ENCODE measurements at regions not wholly inside any gene's neighbourhood (a gene's known extent, or its start where the extent isn't known, plus 50 kb on each side); places are given as distances from the start of the nearest gene placed in this dataset.

DNA sequence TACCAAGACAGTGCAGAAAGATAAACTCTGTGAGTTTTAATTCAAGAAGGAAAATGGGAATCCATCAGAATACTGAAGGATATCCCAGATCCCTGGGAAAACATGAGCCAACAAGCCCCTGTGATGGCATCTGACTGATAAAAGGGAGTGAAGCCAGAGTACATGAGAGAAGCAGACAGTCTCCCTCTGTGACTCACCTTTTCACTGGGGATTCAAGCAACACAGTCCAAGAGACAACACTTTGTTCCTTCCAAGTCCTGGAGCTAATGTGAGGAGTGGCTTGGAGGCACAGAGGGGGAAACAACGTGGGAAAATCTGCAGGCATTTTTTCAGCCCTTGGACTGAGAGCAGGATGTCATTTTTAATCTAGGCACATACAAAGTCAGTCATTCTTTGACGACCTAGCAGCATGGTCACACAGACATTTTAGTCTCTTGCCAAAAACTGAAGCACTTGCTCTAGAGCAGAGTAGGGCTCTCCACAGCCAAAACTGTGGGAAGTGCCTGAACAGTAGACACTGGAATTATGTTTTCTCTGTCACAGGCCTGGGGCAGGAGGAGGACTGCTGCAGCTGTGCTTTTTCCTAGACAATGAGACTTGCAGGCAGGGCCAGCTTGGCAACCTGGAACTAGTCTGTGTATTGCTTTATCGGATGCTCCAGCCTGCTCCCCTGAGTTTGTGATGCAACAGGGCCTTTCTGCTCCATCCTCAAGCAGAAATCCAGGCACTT, 465.0 kb upstream of the GJE1 start:
- no peaks in the 10 kb centered on the region for H3K4me1 Mint-ChIP-seq (ENCODE audit: low read depth, unreplicated experiment)
- H3K27ac Mint-ChIP-seq (ENCODE audit: unreplicated experiment) = no peak overlapping the region
- TF ChIP-seq, protein P1, sequence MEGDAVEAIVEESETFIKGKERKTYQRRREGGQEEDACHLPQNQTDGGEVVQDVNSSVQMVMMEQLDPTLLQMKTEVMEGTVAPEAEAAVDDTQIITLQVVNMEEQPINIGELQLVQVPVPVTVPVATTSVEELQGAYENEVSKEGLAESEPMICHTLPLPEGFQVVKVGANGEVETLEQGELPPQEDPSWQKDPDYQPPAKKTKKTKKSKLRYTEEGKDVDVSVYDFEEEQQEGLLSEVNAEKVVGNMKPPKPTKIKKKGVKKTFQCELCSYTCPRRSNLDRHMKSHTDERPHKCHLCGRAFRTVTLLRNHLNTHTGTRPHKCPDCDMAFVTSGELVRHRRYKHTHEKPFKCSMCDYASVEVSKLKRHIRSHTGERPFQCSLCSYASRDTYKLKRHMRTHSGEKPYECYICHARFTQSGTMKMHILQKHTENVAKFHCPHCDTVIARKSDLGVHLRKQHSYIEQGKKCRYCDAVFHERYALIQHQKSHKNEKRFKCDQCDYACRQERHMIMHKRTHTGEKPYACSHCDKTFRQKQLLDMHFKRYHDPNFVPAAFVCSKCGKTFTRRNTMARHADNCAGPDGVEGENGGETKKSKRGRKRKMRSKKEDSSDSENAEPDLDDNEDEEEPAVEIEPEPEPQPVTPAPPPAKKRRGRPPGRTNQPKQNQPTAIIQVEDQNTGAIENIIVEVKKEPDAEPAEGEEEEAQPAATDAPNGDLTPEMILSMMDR (IDR thresholded peaks at IDR 0.05; ENCODE audit: partially characterized antibody, unreplicated experiment) = no peak
- no peaks in the 10 kb centered on the region for H3K27me3 Mint-ChIP-seq (ENCODE audit: unreplicated experiment)
- no peak overlapping the region for H3K4me3 Mint-ChIP-seq (ENCODE audit: unreplicated experiment)
- no peak for DNase-seq
- H3K9me3 Mint-ChIP-seq (ENCODE audit: unreplicated experiment) = no peaks in the 10 kb centered on the region
- no peaks in the 10 kb centered on the region for H3K36me3 Mint-ChIP-seq (ENCODE audit: unreplicated experiment)

DNA sequence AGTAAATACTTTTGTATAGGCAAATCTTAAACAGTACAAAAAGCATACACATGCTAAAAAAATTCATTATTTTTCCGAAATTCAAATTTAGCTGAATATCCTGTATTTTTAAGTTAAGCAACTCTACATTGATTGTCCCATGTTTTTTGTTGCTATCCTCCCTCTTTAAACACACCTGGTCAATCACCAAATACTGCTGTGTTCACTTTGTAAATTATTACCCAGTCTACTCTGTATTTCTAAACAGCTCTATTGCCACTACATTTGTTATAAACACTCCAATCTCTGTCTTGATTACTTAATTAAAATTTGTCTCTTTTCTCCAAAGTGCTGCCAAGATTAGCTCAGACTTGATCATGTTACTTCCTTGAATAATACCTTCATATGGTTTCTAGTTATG, 466.5 kb upstream of the GJE1 start:
- H3K9me3 Mint-ChIP-seq (ENCODE audit: unreplicated experiment) = no peaks in the 10 kb centered on the region
- no peaks in the 10 kb centered on the region for H3K27me3 Mint-ChIP-seq (ENCODE audit: unreplicated experiment)
- H3K4me3 Mint-ChIP-seq (ENCODE audit: unreplicated experiment) = no peak overlapping the region
- H3K4me1 Mint-ChIP-seq (ENCODE audit: low read depth, unreplicated experiment) = no peaks in the 10 kb centered on the region
- H3K27ac Mint-ChIP-seq (ENCODE audit: unreplicated experiment) = no peak overlapping the region
- no peak for DNase-seq
- H3K36me3 Mint-ChIP-seq (ENCODE audit: unreplicated experiment) = no peaks in the 10 kb centered on the region
- TF ChIP-seq, protein P1 (IDR thresholded peaks at IDR 0.05; ENCODE audit: partially characterized antibody, unreplicated experiment) = no peak

DNA sequence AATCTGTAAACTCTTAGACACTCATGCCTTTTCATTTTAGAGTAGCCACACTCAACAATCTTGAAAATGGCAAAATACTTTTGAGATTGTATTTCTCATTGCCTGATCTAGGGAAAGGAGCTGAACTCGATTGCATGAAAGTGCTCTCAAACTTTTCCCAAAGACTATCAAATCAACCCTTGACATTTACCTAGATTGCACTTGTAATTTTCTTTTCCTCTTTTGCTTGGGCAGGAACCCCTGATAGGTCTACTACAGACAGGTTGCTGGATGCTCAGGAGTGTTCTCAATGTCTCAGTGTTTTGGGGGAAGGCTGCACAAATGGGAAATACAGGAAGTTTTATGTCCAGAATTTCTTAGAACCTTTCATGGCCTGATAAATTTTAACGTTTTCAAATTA, 468.0 kb upstream of the GJE1 start:
- no peaks in the 10 kb centered on the region for H3K9me3 Mint-ChIP-seq (ENCODE audit: unreplicated experiment)
- no peak overlapping the region for H3K4me3 Mint-ChIP-seq (ENCODE audit: unreplicated experiment)
- no peaks in the 10 kb centered on the region for H3K36me3 Mint-ChIP-seq (ENCODE audit: unreplicated experiment)
- TF ChIP-seq, protein P1 (IDR thresholded peaks at IDR 0.05; ENCODE audit: partially characterized antibody, unreplicated experiment) = no peak
- no peaks in the 10 kb centered on the region for H3K27me3 Mint-ChIP-seq (ENCODE audit: unreplicated experiment)
- no peak for DNase-seq
- H3K4me1 Mint-ChIP-seq (ENCODE audit: low read depth, unreplicated experiment) = no peaks in the 10 kb centered on the region
- H3K27ac Mint-ChIP-seq (ENCODE audit: unreplicated experiment) = no peak overlapping the region

DNA sequence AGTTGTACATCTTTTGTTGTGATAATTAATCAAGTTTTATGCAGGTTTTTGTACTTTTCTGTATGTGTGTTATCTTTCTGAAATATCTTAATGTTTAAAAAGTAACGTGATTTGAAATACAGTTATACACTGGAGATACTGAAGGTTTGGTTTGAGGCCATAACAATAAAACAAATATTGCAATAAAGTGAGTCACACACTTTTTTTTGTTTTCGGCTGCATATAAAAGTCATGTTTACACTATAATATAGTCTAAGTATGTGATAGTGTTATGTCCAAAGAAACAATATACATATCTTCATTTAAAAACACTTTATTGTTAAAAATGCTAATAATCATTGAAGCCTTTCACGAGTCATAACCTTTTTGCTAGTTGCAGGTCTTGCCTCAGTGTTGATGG, 473.1 kb upstream of the GJE1 start:
- Mint-ChIP-seq H3K27me3 (ENCODE audit: unreplicated experiment) (no peaks in the 10 kb centered on the region), H3K36me3 (ENCODE audit: unreplicated experiment) (no peaks in the 10 kb centered on the region), H3K9me3 (ENCODE audit: unreplicated experiment) (no peaks in the 10 kb centered on the region), H3K4me3 (ENCODE audit: unreplicated experiment) (no peak overlapping the region), H3K27ac (ENCODE audit: unreplicated experiment) (no peak overlapping the region), H3K4me1 (ENCODE audit: low read depth, unreplicated experiment) (no peaks in the 10 kb centered on the region)
- DNase-seq = no peak
- TF ChIP-seq, protein P1 (IDR thresholded peaks at IDR 0.05; ENCODE audit: partially characterized antibody, unreplicated experiment) = no peak

DNA sequence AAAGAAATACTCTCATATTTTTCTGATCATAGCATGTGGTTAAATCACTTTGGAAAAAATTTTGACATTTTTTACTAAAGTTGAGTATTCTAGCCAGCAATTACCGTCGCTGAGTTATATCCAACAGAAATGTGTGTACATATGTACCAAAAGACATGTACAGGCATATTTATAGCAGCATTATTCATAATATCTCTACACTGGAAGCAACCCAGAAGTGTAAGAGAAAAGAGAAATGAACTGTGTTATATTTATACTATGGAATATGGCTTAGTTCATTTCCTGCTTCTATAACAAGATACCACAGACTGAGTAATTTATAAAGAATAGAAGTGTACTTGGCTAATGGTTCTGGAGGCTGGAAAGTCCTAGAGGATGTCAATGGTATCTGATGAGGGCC, 474.0 kb upstream of the GJE1 start:
- H3K4me3 Mint-ChIP-seq (ENCODE audit: unreplicated experiment) = no peak overlapping the region
- TF ChIP-seq, protein P1 (IDR thresholded peaks at IDR 0.05; ENCODE audit: partially characterized antibody, unreplicated experiment) = no peak
- no peak for DNase-seq
- no peaks in the 10 kb centered on the region for H3K36me3 Mint-ChIP-seq (ENCODE audit: unreplicated experiment)
- no peaks in the 10 kb centered on the region for H3K9me3 Mint-ChIP-seq (ENCODE audit: unreplicated experiment)
- no peak overlapping the region for H3K27ac Mint-ChIP-seq (ENCODE audit: unreplicated experiment)
- no peaks in the 10 kb centered on the region for H3K27me3 Mint-ChIP-seq (ENCODE audit: unreplicated experiment)
- no peaks in the 10 kb centered on the region for H3K4me1 Mint-ChIP-seq (ENCODE audit: low read depth, unreplicated experiment)

Measured in glutamatergic neuron (in vitro differentiated cells).